H9 (cell line): ENCODE measurements at regions not wholly inside any gene's neighbourhood (a gene's known extent, or its start where the extent isn't known, plus 50 kb on each side); places are given as distances from the start of the nearest gene placed in this dataset.

ENCODE experiments used
- DNase-seq: peaks from one replicate; pipeline ENCODE4 v3.0.0-alpha.2; 2017
- H2AFZ ChIP-seq: one replicate; pipeline ENCODE4 v1.6.1; 2013; ENCODE audit warnings: mild to moderate bottlenecking, low read length, control low read depth, moderate library complexity
- H2AK5ac ChIP-seq: 2 replicates; pipeline ENCODE4 v1.6.1; 2013; ENCODE audit warnings: low read length, control low read depth, mixed read lengths; ENCODE audit not compliant: insufficient read length
- H2BK120ac ChIP-seq: one replicate; pipeline ENCODE4 v1.6.1; 2013; ENCODE audit warnings: low read depth, mild to moderate bottlenecking, low read length, control low read depth, inconsistent platforms; ENCODE audit not compliant: poor library complexity, severe bottlenecking
- H2BK12ac ChIP-seq: 2 replicates; pipeline ENCODE4 v1.6.1; 2013; ENCODE audit warnings: low read length, control low read depth, mixed read lengths, low read depth; ENCODE audit not compliant: insufficient read length
- H2BK15ac ChIP-seq: 2 replicates; pipeline ENCODE4 v1.6.1; 2013; ENCODE audit warnings: low read depth, low read length, control low read depth
- H2BK20ac ChIP-seq: one replicate; pipeline ENCODE4 v1.6.1; 2013; ENCODE audit warnings: low read depth, mild to moderate bottlenecking, low read length, control low read depth, inconsistent platforms; ENCODE audit not compliant: poor library complexity, severe bottlenecking
- H2BK5ac ChIP-seq: 2 replicates; pipeline ENCODE4 v1.6.1; 2013; ENCODE audit warnings: low read length, control low read depth, mixed read lengths; ENCODE audit not compliant: insufficient read length
- H3K14ac ChIP-seq: 2 replicates; pipeline ENCODE4 v1.6.1; 2013; ENCODE audit warnings: low read length, control low read depth; ENCODE audit not compliant: insufficient read depth
- H3K18ac ChIP-seq: 2 replicates; pipeline ENCODE4 v1.6.1; 2013; ENCODE audit warnings: low read depth, mild to moderate bottlenecking, mixed read lengths, low read length, control low read depth; ENCODE audit not compliant: insufficient read length
- H3K23ac ChIP-seq: 2 replicates; pipeline ENCODE4 v1.6.1; 2013; ENCODE audit warnings: low read length, control low read depth, mixed read lengths, low read depth; ENCODE audit not compliant: insufficient read length
- H3K23me2 ChIP-seq: 2 replicates; pipeline ENCODE4 v1.6.1; 2013; ENCODE audit warnings: low read depth, mild to moderate bottlenecking, mixed read lengths, low read length, control low read depth; ENCODE audit not compliant: insufficient read length, poor library complexity, severe bottlenecking
- H3K27ac ChIP-seq: 2 replicates; pipeline ENCODE4 v1.5.1; 2013; ENCODE audit warnings: low read length, control low read depth, mixed read lengths, low read depth; ENCODE audit not compliant: insufficient read length
- H3K27me3 ChIP-seq: 2 replicates; pipeline ENCODE4 v1.6.1; 2013; ENCODE audit warnings: low read length, control low read depth, inconsistent platforms; ENCODE audit not compliant: insufficient read depth
- H3K4ac ChIP-seq: 2 replicates; pipeline ENCODE4 v1.6.1; 2013; ENCODE audit warnings: low read depth, mild to moderate bottlenecking, control low read depth, inconsistent platforms, low read length, moderate library complexity
- H3K4me1 ChIP-seq: 2 replicates; pipeline ENCODE4 v1.6.1; 2013; ENCODE audit warnings: low read length, control low read depth, inconsistent platforms; ENCODE audit not compliant: insufficient read depth
- H3K4me2 ChIP-seq: 2 replicates; pipeline ENCODE4 v1.6.1; 2013; ENCODE audit warnings: low read length, control low read depth, mixed read lengths; ENCODE audit not compliant: insufficient read length, insufficient read depth
- H3K56ac ChIP-seq: 2 replicates; pipeline ENCODE4 v1.6.1; 2013; ENCODE audit warnings: low read depth, mild to moderate bottlenecking, mixed read lengths, low read length, control low read depth; ENCODE audit not compliant: insufficient read length
- H3K79me1 ChIP-seq: 2 replicates; pipeline ENCODE4 v1.6.1; 2013; ENCODE audit warnings: low read depth, mild to moderate bottlenecking, moderate library complexity, low read length, control low read depth, inconsistent platforms; ENCODE audit not compliant: insufficient read depth, poor library complexity, severe bottlenecking
- H3K79me2 ChIP-seq: 2 replicates; pipeline ENCODE4 v1.6.1; 2013; ENCODE audit warnings: low read length, control low read depth, inconsistent platforms; ENCODE audit not compliant: insufficient read depth
- H3K9ac ChIP-seq: 2 replicates; pipeline ENCODE4 v1.6.1; 2013; ENCODE audit warnings: low read length, control low read depth, mixed read lengths; ENCODE audit not compliant: insufficient read length; ENCODE audit errors: extremely low read depth
- H3K9me3 ChIP-seq: one replicate; pipeline ENCODE4 v1.6.1; 2013; ENCODE audit warnings: low read depth, low read length, inconsistent platforms; ENCODE audit not compliant: control insufficient read depth
- H3T11ph ChIP-seq: one replicate; pipeline ENCODE4 v1.6.1; 2013; ENCODE audit warnings: mild to moderate bottlenecking, low read length, control low read depth, inconsistent platforms
- H4K20me1 ChIP-seq: one replicate; pipeline ENCODE4 v1.6.1; 2013; ENCODE audit not compliant: control insufficient read depth, insufficient read length, insufficient read depth
- H4K5ac ChIP-seq: 2 replicates; pipeline ENCODE4 v1.6.1; 2013; ENCODE audit warnings: low read depth, mild to moderate bottlenecking, mixed read lengths, low read length, control low read depth; ENCODE audit not compliant: insufficient read length
- H4K8ac ChIP-seq: replicated peaks from 2 replicates; pipeline ENCODE4 v1.6.1; 2013; ENCODE audit warnings: low read length, control low read depth, mixed read lengths, low read depth; ENCODE audit not compliant: insufficient read length
- H4K91ac ChIP-seq: 2 replicates; pipeline ENCODE4 v1.6.1; 2013; ENCODE audit warnings: low read depth, mild to moderate bottlenecking, moderate library complexity, mixed read lengths, low read length, control low read depth; ENCODE audit not compliant: insufficient read length
- H3K27ac Mint-ChIP-seq, 3 experiments: 2 replicates in 2 of 3; 3 replicates in 1 of 3; pipeline ENCODE4 v1.8.0; 2020 to 2021; ENCODE audit warnings: mixed read lengths in 3 of 3, mild to moderate bottlenecking in 1 of 3, moderate library complexity in 1 of 3
- H3K27me3 Mint-ChIP-seq: 2 replicates; pipeline ENCODE4 v1.8.0; 2021; ENCODE audit warnings: low read depth, mild to moderate bottlenecking, moderate library complexity, mixed read lengths
- H3K36me3 Mint-ChIP-seq, 3 experiments: 2 replicates in 2 of 3; 3 replicates in 1 of 3; pipeline ENCODE4 v1.8.0; 2020 to 2021; ENCODE audit warnings: low read depth in 3 of 3, mixed read lengths in 3 of 3; ENCODE audit not compliant: insufficient read depth in 1 of 3
- H3K4me1 Mint-ChIP-seq, 2 experiments: 2 replicates each; pipeline ENCODE4 v1.8.0; 2020; ENCODE audit warnings: mixed read lengths in 2 of 2
- H3K4me3 Mint-ChIP-seq, 2 experiments: 2 replicates in 1 of 2; 3 replicates in 1 of 2; pipeline ENCODE4 v1.8.0; 2020 to 2021; ENCODE audit warnings: mild to moderate bottlenecking in 2 of 2, mixed read lengths in 2 of 2, moderate library complexity in 1 of 2
- H3K9me3 Mint-ChIP-seq, 2 experiments: 2 replicates in 1 of 2; 3 replicates in 1 of 2; pipeline ENCODE4 v1.8.0; 2020; ENCODE audit warnings: mild to moderate bottlenecking in 2 of 2, mixed read lengths in 2 of 2, moderate library complexity in 1 of 2
- WGBS: extraction: QIAGEN DNeasy Blood & Tissue Kit; methylation state at CpG from one replicate; pipeline ENCODE4 v1.1.7; 2013; ENCODE audit warnings: missing lambda C conversion rate, low lambda C conversion rate, mixed read lengths; ENCODE audit not compliant: insufficient read length; ENCODE audit errors: extremely low coverage; 5-methylcytosine and 5-hydroxymethylcytosine counted together
- TF ChIP-seq, protein P1 (sequence below): fragments of 200-600 bp; sonication (generic); conservative IDR thresholded peaks from 3 replicates; pipeline ENCODE4 v1.8.0; 2021; ENCODE audit warnings: antibody characterized with exemption, mild to moderate bottlenecking

GRCh38 chr12:91404441-91404840, 221.8 kb upstream of the DCN start:
- Mint-ChIP-seq H3K9me3 (no peaks in the 10 kb centered on the region), H3K4me1 (peaks cover 7% of the 10 kb centered on the region in 2 experiments), H3K4me3 (no peak overlapping the region), H3K27ac (no peak overlapping the region), H3K36me3 (no peaks in the 10 kb centered on the region), H3K27me3 (no peaks in the 10 kb centered on the region)
- WGBS = no CpG with 5 or more reads among the region's 4 CpGs
- Histone ChIP-seq H3K14ac (no peak overlapping the region), H2BK120ac (no peak overlapping the region), H3T11ph (no peak overlapping the region), H3K4me1 (no peaks in the 10 kb centered on the region; the same call in 1 of the 2 replicates), H3K18ac (no peak overlapping the region), H3K23ac (no peak overlapping the region), H3K56ac (no peak overlapping the region), H3K79me2 (no peaks in the 10 kb centered on the region), H2BK5ac (no peak overlapping the region), H3K9ac (no peak overlapping the region), H3K4ac (no peak overlapping the region), H3K9me3 (no peaks in the 10 kb centered on the region), H4K8ac (no peak overlapping the region), H4K20me1 (no peaks in the 10 kb centered on the region), H2BK20ac (no peak overlapping the region), H3K4me2 (no peak overlapping the region), H2BK12ac (no peak overlapping the region), H2AFZ (no peak overlapping the region), H3K27ac (no peak overlapping the region), H3K79me1 (no peaks in the 10 kb centered on the region), H2AK5ac (no peak overlapping the region), H3K27me3 (no peaks in the 10 kb centered on the region), H4K5ac (no peak overlapping the region), H2BK15ac (no peak overlapping the region), H4K91ac (no peak overlapping the region), H3K23me2 (no peaks in the 10 kb centered on the region)
- no peak for DNase-seq
- TF ChIP-seq, protein P1, sequence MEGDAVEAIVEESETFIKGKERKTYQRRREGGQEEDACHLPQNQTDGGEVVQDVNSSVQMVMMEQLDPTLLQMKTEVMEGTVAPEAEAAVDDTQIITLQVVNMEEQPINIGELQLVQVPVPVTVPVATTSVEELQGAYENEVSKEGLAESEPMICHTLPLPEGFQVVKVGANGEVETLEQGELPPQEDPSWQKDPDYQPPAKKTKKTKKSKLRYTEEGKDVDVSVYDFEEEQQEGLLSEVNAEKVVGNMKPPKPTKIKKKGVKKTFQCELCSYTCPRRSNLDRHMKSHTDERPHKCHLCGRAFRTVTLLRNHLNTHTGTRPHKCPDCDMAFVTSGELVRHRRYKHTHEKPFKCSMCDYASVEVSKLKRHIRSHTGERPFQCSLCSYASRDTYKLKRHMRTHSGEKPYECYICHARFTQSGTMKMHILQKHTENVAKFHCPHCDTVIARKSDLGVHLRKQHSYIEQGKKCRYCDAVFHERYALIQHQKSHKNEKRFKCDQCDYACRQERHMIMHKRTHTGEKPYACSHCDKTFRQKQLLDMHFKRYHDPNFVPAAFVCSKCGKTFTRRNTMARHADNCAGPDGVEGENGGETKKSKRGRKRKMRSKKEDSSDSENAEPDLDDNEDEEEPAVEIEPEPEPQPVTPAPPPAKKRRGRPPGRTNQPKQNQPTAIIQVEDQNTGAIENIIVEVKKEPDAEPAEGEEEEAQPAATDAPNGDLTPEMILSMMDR = no peak
